ENCODE measurements at regions not wholly inside any gene's neighbourhood (a gene's known extent, or its start where the extent isn't known, plus 50 kb on each side); places are given as distances from the start of the nearest gene placed in this dataset.
A peak's percentile ranks its signal among the peaks of the same experiment; 100 is the strongest.

DNA sequence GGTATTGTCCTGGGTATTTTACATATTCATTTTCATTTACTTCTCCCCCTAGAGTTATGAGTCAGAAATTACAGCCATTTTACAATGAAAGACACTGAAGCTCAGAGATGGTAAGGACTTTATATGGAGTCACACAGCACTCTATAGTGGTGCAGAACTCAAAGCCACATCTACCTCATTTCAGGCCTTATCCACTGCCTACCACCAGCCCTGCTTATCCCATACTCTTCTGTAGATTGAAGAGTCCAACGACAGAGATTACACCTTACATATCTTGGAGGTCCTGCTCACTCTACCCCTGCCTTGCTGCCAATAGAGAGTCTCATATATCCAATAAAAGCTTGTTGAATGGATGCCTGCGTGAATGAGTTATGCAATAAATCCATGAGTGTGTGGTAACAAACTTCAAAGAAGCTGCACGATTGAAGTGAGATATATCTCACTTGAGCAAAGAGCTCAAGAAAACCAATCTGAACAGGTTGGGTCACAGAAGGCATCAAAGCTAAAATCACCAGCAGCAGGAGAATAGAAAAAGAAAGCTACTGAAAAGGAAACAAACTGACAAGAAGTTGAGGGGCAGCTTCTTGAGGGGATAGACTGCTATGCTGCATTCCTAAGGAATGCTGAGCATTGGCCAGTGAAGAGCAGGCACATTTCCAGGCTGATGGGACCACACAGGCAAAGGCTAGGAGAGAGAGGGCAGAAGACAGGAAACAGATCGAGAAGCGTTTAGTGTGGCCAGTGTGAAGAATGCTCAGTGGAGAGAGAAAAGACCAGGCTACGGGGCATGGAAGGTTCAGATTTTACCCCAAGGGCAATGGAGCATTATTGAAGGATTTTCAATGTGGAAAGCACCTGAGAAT is 585.6 kb downstream of the DHX35 start:
- 0 out of 2 replicates have a peak, but pooled peaks have one; percentile 9 for TF ChIP-seq CTCF (IDR thresholded peaks at IDR 0.05; ENCODE audit: control insufficient read depth, extremely low read depth, insufficient read depth)
- DNase-seq (ENCODE audit: low read depth): no peak
- H3K4me3 ChIP-seq (ENCODE audit: low read depth, low read length): no peak overlapping the region

GRCh38 chr20:39541136-39541803 is 579.1 kb downstream of the DHX35 start:
- no peak overlapping the region for H3K4me3 ChIP-seq (ENCODE audit: low read depth, low read length)
- TF ChIP-seq CTCF (IDR thresholded peaks at IDR 0.05; ENCODE audit: control insufficient read depth, extremely low read depth, insufficient read depth): no peak
- no peak for DNase-seq (ENCODE audit: low read depth)

DNA sequence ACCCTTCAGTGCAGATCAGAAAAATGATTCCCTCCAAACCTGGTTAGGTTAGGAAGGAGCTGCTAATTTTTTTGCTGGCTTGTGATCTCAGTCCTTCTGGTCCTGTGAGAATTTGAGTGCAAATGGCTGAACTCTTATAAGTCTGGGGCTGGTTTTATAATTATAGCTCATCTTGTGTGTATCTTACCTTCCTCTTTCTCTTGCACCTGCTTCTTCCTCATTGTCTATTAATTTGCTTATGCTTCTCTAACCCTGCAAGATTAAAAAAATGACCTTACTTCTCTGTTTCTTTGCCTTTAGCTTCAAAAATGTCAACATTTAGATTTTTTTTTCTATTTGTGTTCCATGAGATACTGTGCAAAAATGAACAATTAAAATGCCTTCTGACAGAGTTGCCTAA is 576.2 kb downstream of the DHX35 start:
- H3K4me3 ChIP-seq (ENCODE audit: low read depth, low read length): no peak overlapping the region
- no peak for TF ChIP-seq CTCF (IDR thresholded peaks at IDR 0.05; ENCODE audit: control insufficient read depth, extremely low read depth, insufficient read depth)
- no peak for DNase-seq (ENCODE audit: low read depth)

GRCh38 chr20:39535301-39535700 is 573.2 kb downstream of the DHX35 start:
- no peak for DNase-seq (ENCODE audit: low read depth)
- no peak for TF ChIP-seq CTCF (IDR thresholded peaks at IDR 0.05; ENCODE audit: control insufficient read depth, extremely low read depth, insufficient read depth)
- no peak overlapping the region for H3K4me3 ChIP-seq (ENCODE audit: low read depth, low read length)

GRCh38 chr20:39534846-39535245 is 572.7 kb downstream of the DHX35 start:
- DNase-seq (ENCODE audit: low read depth): no peak
- no peak overlapping the region for H3K4me3 ChIP-seq (ENCODE audit: low read depth, low read length)
- no peak for TF ChIP-seq CTCF (IDR thresholded peaks at IDR 0.05; ENCODE audit: control insufficient read depth, extremely low read depth, insufficient read depth)

DNA sequence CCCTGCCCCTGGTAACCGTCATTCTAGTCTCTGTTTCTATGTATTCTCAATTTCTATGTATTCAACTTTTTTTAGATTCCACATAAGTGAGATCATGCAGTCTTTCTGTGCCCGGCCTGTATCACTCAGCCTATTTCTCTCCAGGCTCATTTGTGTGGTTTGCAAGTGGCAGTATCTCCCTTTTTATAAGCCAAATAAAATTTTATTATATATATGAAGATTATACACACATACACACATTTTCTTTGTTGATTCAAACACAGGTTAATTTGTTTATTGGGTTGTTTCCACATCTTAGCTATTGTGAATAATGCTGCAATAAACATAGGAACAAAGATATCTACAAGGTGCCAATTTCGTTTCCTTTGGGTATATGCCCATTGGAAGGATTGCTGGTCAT is 571.7 kb downstream of the DHX35 start:
- DNase-seq (ENCODE audit: low read depth): peak; percentile 8
- no peak overlapping the region for H3K4me3 ChIP-seq (ENCODE audit: low read depth, low read length)
- TF ChIP-seq CTCF (IDR thresholded peaks at IDR 0.05; ENCODE audit: control insufficient read depth, extremely low read depth, insufficient read depth): no peak
